HG02678 (cell line): ENCODE measurements at regions not wholly inside any gene's neighbourhood (a gene's known extent, or its start where the extent isn't known, plus 50 kb on each side); places are given as distances from the start of the nearest gene placed in this dataset.

ENCODE experiments used
- ATAC-seq: cut with Tn5 transposase; IDR thresholded peaks from one replicate; pipeline ENCODE4 v1.9.1; 2021; ENCODE audit warnings: mild to moderate bottlenecking, moderate library complexity; ENCODE audit not compliant: unreplicated experiment

DNA sequence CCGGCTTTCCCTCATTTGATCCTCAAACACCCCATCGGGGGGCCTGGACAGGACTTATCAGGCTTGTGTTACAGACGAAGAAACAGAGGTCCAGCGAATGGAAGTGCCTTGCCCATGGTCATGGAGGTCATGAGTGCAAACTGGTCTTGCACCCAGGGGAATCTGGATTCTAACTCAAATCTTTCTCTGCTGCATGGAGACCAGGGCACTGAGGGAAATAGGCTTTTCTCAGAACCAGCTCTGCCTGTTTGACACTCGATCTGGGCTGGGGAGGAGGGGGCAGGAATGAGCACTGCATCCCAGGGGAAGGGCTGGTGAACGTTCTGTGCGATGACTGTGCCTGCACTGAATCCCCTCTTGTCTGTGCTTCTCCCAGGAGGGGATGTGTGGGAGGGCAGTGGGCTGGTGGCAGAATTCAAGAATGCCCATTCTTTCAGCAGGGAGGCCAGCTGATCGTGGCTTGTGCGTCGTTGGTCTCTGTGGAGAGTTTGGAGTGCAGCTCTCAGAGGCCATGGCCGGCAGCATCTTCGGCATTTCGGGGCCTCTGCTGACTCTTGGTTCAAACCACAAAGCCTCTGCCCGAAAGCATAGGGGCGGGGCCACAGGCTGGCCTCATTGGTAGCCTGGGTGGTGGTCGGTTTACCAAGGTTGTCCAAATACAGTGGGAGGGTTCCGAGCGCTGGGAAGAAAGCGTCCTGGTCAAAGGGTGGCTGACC, 171.6 kb downstream of the DDX1 start:
- no peak for ATAC-seq

DNA sequence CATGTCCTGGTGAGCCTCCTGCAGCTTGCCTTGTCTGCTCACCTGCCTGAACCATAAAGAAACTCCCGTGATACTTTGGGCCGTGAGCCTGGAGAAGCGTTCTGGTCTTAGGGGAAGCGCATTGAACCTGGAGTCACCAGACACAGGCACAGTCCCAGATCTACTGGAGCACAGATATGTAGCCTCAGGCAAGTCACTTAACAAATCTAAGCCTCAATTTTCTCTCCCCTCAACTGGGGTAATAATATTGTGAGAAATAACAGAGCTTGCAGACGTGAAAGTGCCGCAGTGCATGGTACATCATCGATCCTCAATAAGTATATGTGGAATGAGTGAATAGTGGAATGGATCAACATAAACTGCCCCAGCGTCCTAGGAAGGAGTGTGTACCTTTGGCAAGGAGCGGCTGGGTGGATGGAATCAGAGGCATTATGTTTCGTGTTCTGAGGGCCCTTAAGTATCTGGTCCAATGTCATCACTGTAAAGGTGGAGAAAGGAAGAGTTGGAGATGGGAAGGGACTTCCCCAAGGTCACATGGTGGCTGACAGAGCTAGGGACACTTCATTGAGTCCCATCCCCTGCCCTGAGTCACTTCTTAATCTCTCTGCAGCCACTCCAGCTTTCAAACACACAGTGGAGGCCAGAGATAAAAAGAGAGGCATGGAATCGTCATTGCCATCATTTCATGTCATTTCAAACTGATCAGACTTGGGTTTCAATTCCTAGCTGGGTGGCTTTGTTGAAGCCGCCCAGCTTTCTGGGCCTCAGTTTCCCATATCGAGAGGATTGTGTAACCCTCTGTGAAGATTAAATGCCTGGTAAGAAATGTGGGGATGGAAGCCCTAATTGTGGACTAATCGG, 172.4 kb downstream of the DDX1 start:
- no peak for ATAC-seq

DNA sequence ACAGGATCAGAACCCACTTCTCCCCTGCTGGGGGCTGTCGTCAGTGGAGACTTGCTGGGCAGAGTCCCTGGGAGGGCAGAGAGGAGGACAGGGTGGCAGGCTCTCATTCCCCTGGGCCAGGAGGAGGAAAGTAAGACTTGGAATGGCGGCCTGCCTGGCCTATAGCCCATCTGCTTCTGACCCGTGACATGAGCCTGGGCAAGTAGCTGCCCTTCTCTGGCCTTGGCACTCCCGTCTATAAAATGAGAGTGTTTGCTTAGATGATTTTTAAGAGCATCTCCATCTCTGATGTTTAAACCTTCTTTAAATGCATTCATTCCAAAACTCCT, 173.0 kb downstream of the DDX1 start:
- no peak for ATAC-seq

DNA sequence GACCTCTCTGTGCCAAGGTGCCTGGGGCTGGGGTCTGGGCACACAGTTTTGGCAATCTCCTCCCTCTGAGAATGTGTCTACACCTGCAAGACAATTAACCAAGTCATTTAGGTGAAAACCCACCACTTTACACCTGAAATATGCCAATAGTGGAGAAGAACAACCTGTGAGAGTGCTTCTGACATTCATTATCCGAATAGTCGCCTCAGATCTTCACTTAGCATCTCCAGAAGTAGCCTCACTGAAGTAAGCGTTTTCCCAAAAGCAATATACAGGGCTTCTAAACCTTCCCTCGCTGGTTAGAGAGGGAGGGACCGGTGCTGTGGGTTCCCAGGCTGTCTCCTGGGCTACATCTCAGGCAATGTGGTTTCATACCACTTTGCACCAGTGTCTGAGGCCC, 173.5 kb downstream of the DDX1 start:
- ATAC-seq: no peak

DNA sequence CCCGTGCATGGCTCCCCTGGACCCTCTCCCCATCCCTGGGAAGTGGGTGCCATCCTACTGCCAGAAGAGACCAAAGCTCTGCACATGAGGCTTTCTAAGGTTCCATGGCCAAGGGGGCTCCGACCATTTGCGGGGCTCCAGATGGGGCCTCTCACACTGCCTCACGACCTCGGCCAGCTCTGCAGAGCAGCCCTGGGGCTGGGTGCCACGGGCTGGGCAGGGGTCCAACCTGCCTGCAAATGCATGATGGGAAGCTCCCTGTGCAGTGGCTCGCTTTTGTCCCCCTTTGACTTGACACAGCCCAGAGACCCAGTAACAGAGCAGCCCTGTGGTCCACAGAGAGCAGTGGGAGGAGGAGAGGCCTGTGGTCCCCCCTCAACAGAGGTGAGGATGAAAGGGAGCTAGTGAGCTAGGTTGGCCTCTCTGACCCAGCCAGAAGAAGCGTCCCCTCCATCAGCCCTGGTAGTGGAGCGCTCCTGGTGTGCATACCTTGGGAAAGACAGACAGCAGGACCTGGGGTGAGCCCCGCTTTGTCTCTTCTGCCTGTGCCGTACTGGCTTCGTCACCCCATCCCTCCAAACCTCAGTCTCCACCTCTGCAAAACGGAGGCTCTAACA, 174.1 kb downstream of the DDX1 start:
- ATAC-seq: no peak

DNA sequence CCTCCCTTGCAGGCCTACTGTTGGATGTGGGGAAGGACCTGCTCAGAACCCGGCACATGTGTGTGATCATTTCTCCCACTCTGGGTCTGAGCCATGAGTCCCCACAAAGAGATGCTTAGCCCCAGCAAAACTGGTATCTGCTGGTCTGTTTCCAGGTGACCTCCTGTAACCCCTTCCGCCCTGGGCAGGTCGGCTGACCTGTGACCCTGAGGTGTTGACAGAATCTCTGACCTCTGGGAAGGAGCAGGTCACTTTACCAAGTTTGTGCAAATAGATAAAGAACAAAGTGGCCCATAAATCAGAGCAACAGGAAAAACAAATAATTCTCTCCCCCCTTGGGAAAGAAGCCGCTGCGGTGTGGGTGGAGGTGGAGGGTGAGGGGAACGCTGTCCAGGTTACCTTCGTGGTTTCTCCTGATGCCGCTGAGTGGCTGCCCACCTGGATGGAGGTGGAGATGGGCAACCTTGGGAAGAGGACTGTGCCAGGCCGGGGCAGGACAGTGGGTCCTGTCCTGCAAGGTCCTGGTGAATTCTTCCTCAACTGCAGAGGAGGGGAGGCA, 174.0 kb upstream of the MYCN start:
- no peak for ATAC-seq

DNA sequence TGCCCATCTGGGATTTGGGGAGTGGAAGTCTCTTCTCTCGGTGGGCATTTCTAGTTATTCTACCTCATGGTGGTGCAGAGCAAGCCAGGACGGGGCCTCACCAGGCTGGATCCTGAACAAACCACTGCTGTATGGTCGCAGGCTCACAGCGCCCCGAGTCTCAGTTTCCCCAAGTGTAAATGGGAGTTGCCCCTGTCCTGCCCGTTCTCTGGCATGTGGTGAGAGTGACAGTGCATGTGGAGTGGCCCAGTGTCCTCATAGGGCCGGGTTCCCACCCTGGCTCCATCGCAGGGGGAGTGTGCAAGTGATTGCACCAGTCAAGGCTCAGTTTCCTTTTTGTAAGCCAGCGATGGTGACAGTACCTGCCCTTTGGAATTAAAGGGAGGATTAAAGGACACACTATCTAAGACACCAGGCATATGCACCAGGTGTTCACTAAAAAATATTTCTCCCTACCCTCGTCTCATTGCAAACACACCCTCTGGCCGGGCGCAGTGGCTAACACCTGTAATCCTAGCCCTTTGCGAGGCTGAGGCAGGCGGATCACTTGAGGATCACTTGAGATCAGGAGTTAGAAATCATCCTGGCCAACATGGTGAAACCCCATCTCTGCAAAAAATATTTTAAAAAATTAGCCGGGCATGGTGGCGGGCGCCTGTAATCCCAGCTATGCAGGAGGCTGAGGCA, 173.3 kb upstream of the MYCN start:
- no peak for ATAC-seq

DNA sequence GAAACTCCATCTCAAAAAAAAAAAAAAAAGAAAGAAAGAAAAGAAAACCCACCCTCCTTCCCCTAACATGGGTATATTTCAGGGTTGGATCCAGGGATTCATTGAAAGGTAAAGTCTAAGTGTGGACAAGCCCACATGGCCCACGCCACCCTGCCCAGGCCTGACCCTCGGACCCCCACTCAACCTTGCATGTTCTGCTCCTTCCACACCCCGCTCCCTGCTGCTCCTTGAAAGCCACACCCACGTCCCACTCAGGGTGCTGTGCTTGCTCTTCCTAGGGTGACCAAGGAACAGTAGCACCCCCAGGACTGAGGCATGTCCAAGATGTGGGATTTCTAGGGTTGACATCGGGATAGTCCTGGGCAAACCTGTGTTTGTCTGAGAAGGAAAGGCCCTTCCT, 172.7 kb upstream of the MYCN start:
- ATAC-seq: no peak

DNA sequence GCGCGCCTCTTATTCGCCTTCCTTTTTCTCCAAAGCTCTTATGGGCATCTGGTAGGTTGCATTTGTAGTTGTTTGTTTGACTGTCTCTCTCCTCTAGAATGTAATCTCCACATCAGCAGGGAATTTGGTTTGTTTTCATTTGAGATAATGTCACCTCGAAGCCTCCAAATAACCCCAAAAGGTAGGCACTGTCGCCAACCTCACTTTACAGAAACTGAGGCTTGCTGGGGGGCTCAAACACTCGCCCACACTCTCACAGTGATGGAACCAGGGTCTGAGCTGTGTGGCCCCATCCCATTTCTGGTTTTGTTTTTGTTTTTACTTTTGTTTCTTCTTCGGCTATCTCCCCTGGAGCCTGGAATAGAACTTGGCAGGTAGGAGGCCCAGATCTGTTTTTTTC, 172.2 kb upstream of the MYCN start:
- ATAC-seq: no peak

DNA sequence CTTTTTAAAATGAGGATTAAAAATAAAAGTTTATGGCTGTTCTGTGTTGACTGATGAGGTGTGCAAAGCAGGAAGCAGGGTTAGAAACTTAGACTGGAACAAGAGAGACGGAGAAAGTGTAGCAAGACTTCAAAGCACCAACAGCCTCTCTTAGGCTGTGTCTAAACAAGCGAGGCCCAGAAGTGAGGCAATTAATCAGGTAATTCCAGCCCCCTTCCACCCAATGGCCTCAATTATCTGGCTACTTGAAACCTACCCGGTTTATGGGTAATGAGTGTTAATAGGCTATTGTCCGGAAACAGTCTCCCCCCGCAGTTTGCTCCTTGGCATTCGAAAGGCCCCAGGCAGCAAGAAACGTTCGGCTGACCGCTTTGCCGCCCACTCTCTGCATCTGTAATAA, 171.7 kb upstream of the MYCN start:
- ATAC-seq: no peak

DNA sequence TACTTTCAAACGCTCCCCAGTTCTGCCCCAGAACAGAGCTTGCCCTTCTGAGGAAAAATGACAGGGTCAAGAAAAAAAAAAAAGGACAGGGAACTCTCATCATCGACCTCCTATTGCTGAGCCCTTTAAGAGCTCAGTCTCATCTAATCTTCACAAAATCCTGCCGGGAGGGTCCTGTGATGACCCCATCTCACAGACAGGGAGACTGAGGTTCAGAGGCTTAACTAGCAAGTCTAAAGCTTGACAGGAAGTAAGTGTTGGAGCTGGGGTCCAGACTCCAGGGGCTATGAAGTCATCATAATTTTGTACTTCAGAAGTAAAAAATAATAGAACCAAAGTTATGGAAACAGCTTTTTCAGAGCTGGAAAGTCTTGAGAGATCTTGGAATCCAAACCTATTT, 171.1 kb upstream of the MYCN start:
- ATAC-seq: no peak

DNA sequence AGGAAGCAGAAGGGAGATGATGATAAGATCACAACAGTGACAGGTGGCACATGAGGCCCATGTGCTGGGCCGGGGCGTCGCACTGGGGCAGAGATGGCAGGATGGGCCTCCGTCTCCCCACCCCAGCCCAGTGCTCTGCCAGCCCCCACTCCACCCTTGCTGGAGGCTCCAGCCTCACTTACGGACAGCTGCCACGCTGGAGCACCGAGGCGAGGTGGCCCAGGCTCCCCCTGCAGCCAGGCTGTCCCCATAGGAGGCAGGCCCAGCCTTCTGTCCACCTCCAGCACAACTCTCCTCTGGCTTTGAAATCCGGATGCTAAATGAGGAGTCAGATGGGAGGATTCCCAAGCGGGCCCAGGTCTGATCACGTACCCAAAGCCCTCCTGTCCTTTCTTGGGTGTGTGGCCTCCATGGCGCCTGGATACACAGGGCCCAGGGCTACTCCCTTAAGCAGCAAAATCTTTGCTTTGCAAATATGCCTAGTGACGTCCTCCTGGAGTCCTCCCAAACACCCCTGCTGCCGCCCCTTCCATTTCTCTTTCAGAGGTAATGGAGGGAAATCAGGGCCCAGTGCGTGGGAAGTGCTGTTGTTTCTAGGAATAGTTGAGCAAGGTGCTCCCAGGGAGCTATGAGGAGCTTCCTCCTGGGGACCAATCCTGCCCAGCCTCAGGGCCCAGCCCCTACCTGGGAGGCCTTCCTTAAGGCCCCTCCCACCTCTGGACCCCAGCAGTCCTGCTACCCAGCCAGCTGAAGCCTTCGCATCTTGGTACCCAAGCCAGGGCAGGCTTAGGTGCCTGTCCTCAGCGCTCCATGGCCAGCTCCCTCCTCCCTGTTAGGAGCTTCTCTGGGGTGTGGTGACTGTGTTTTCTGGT, 170.4 kb upstream of the MYCN start:
- no peak for ATAC-seq

DNA sequence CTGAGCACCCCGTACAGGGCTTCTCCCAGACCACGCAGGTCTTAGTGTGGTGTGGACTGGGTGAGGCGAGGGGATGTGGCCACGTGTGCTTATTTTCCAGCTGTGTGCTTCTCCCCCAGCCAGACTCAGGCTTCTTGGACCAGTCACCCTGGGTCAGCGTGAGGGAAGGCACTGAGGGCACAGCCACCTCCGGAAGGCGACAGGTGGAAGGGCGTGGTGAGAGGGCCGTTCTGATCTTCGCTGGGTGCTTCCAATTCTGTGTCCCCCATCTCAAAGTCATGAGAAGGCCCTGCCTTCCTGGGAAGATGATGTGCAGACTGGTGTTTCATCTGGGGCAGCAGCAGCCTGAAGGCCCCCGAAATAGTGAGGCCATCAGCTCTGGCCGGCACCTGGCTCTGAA, 169.7 kb upstream of the MYCN start:
- ATAC-seq: no peak

DNA sequence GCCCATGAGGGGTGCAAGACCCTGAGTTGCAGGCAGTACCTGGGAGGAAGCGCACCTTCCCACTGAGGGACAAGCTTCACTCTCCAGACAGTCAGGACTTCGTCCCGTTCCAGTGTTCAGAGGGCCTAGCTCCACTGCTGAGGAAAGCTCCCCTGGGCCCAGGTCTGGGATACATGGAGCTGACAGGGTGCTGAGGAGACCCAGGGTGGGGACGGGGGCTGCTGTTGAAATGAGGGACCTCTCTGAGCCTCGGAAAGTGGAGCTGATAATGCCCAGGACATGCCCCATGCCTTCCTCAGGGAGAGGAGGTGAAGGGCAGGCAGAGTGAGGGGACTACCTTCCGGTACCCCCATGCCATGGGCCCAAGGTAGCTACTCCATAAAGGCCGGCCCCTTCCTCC, 169.2 kb upstream of the MYCN start:
- no peak for ATAC-seq

DNA sequence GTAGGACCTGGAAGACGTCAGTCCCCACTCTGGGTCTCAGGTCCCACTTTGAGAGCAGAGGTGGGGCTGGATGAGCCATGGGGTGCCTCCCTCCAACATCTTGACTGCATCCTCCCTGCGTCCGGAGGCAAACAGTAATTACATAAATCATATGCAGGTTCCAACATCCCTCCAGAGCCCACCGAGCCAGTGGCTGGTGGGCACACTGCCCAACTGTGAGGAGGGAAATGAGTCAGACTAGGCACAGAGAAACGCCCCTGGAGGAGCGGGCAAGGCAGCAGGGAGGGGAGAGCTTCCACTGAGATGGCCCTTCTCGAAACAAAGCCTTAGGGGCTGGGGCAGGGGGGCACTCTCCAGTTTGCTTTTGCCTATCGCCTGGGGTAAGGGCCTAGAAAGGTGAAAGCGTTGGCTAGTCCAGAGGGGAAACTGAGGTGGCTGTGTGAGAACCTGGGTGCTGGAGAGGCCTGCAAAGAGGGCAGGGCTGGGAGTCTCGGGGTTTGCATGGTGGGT, 168.2 kb upstream of the MYCN start:
- no peak for ATAC-seq

DNA sequence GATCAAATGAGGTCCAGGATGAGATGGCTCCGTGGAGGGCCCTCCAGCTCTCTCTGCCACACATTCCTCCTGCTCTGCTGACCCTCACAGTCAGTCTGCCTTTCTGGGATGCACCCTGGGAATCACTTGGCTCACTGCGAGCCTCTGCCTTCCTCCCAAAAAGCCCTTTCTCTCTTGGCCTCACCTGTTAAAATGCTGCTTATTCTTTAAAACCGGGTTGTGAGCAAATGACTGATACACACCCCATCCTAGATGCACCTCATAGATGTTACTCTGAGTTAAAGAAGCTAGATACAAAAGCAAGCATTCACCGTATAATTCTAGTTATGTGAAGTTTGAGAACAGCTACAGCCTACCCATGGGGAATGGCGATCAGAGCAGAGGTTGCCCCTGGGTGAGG, 167.7 kb upstream of the MYCN start:
- no peak for ATAC-seq

DNA sequence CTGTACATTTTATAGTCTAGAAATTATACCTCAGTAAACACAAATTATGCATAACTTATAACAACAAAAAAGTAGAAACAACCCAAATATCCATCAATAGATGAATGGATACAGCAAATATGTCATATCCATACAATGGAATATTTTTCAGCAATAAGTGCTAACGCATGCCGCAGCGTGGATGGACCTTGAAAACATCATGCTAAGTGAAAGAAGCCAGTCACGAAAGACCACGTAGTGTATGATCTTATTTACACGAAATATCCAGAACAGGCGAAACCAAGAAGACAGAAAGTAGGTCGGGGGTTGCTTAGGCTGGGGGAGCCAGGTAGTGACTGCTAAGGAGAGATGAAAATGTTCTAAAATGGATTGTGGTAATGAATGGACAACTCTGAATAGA, 167.1 kb upstream of the MYCN start:
- no peak for ATAC-seq

DNA sequence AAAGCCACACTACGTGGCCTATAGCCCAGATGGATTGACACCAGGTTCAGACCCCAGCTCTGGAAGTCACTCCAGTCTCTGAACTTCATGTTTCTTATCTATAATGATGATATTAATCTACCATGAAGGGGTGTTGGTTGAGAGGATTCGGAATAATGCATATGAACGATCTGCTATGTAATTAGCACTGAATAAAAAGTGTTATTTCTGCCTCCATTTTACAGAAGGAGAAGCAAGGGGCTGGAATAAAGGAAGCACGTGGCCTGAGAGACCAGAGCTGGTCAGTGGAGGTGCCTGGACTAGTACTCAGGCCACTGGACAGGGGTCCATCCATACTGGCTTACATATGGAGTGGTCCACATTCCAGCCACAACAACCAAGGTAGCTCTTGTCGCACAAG, 166.5 kb upstream of the MYCN start:
- ATAC-seq: no peak

DNA sequence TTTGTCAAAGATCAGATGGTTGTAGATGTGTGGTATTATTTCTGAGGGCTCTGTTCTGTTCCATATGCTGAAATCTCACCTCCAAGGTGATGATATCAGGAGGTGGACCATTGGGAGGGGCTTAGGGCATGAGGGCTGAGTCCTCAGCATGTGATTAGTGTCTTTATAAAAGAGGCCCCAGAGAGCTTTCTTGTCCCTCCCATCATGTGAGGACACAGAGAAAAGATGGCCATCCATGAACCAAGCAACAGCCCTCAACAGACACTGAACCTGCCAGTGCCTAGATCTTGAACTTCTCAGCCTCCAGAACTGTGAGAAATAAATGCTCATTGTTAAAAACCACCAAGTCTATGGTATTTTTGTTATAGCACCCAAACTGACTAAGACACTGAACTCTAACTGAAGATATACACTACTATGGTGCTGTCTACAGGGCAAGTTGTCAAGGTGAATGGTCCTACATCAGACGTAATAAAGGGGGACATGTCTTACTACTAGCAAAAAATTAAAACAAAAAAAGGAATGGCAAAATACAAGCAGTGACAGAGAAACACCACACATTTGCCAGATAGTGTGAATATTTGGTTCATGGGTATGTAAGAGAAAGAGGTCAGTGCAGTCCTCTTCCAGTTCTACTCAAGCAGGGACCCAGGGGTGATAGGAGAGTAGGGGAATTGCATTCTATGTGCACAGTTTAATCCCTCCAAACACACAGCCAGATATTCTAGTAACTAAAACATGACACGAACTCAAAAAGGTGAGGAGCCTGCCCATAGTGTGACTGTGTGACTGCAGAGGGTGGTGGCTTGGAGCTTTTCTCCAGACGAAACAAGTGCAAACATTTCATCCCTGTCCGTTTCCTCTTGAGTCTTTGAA, 164.4 kb upstream of the MYCN start:
- ATAC-seq: no peak
